ENCODE measurements at regions not wholly inside any gene's neighbourhood (a gene's known extent, or its start where the extent isn't known, plus 50 kb on each side); places are given as distances from the start of the nearest gene placed in this dataset.

DNA sequence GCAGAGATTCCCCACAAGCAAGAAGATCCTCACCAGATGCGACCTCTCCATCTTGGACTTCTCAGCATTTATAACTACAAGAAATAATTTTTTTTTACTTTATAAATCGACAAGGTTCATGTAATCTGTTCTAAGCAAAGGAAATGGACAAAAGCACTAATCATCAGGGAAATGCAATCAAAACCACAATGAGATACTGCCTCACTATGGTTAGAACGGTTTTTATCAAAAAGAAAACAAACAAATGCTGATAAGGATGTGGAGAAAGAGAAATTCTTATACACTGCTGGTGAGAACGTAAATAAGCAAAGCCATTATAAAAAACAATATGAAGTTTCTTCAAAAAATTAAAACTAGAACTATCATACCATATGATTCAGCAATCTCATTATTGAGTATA is 1382.6 kb downstream of the ARAP2 start:
- no peak for DNase-seq
- TF ChIP-seq, protein P1, sequence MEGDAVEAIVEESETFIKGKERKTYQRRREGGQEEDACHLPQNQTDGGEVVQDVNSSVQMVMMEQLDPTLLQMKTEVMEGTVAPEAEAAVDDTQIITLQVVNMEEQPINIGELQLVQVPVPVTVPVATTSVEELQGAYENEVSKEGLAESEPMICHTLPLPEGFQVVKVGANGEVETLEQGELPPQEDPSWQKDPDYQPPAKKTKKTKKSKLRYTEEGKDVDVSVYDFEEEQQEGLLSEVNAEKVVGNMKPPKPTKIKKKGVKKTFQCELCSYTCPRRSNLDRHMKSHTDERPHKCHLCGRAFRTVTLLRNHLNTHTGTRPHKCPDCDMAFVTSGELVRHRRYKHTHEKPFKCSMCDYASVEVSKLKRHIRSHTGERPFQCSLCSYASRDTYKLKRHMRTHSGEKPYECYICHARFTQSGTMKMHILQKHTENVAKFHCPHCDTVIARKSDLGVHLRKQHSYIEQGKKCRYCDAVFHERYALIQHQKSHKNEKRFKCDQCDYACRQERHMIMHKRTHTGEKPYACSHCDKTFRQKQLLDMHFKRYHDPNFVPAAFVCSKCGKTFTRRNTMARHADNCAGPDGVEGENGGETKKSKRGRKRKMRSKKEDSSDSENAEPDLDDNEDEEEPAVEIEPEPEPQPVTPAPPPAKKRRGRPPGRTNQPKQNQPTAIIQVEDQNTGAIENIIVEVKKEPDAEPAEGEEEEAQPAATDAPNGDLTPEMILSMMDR (IDR thresholded peaks at IDR 0.05), result no peak
- intact Hi-C loops (cut with DNase I), result no loop called here

DNA sequence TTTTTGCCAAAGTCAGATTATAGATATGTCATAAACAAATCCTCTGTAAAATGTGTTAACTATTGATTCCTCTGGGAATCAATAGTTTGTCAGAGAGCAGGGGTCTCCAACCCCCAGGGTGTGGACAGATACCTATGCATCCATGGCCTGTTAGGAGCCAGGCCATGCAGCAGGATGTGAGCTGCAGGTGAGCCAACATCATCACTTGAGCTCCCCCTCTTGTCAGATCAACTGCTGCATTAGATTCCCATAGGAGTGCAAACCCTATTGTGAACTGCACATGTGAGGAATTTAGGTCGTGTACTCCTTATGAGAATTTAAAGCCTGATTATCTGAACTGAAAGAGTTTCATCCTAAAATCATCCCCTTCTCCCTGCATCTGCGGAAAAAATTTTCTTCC is 1365.4 kb downstream of the ARAP2 start:
- H3K4me3 ChIP-seq, result no peak overlapping the region
- no peaks in the 10 kb centered on the region for H3K27me3 ChIP-seq
- intact Hi-C loops (cut with DNase I), result no loop called here
- H3K4me1 ChIP-seq, result no peaks in the 10 kb centered on the region
- H3K27ac ChIP-seq, result no peak overlapping the region
- TF ChIP-seq, protein P1 (IDR thresholded peaks at IDR 0.05), result no peak
- H3K9me3 ChIP-seq, result no peaks in the 10 kb centered on the region
- no peaks in the 10 kb centered on the region for H3K36me3 ChIP-seq
- ATAC-seq (no peak), DNase-seq (no peak)

More for the DNA sequence above, 1382.6 kb downstream of the ARAP2 start:
- H3K27ac ChIP-seq, result no peak overlapping the region
- H3K9me3 ChIP-seq, result no peaks in the 10 kb centered on the region
- H3K36me3 ChIP-seq, result no peaks in the 10 kb centered on the region
- H3K27me3 ChIP-seq, result no peaks in the 10 kb centered on the region
- ATAC-seq, result no peak
- H3K4me1 ChIP-seq, result no peaks in the 10 kb centered on the region
- no peak overlapping the region for H3K4me3 ChIP-seq

DNA sequence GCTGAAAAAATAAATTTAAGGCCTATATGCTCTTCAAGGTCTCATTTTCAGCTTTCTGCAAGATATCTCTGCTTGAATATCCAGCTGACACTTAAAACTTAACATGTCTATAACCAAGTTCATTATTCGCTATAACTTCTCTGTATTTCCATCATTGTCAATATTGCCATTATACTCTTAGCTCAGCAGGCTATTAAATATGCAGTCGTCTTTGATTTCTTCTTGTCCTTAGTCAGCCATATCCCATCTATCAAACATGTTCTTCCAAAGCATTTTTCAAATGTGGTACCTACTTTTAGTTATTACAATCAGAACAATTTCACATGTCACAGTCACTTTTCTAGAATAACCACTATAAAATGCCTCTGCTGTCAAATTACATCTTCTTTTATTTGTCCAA is 1364.1 kb downstream of the ARAP2 start:
- Histone ChIP-seq H3K36me3 (no peaks in the 10 kb centered on the region), H3K27ac (no peak overlapping the region), H3K4me1 (no peaks in the 10 kb centered on the region), H3K4me3 (no peak overlapping the region), H3K9me3 (no peaks in the 10 kb centered on the region), H3K27me3 (no peaks in the 10 kb centered on the region)
- DNase-seq (no peak), ATAC-seq (no peak)
- intact Hi-C loops (cut with DNase I), result no loop called here
- TF ChIP-seq, protein P1 (IDR thresholded peaks at IDR 0.05), result no peak

DNA sequence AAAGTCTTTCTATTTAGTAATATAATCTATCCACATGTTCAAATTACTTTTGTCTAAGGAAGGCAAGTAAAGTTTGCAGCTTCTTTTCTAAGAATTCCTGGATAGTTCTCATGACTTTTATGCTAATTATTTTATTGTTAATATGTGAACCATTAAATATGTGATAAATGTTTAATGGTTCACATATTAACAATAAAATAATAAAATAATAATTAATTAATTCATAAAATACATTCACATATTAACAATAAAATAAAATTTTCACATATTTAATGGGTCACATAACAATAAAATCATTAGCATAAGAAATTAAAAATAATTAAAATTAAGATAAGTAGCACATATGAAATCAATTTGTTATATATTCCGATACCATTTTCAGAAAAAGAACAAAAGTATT is 1352.4 kb downstream of the ARAP2 start:
- intact Hi-C loops (cut with DNase I), result no loop called here
- no peaks in the 10 kb centered on the region for H3K4me1 ChIP-seq
- no peak for ATAC-seq
- no peaks in the 10 kb centered on the region for H3K27me3 ChIP-seq
- H3K9me3 ChIP-seq, result no peaks in the 10 kb centered on the region
- H3K36me3 ChIP-seq, result no peaks in the 10 kb centered on the region
- no peak overlapping the region for H3K4me3 ChIP-seq
- TF ChIP-seq, protein P1 (IDR thresholded peaks at IDR 0.05), result no peak
- no peak for DNase-seq
- no peak overlapping the region for H3K27ac ChIP-seq

DNA sequence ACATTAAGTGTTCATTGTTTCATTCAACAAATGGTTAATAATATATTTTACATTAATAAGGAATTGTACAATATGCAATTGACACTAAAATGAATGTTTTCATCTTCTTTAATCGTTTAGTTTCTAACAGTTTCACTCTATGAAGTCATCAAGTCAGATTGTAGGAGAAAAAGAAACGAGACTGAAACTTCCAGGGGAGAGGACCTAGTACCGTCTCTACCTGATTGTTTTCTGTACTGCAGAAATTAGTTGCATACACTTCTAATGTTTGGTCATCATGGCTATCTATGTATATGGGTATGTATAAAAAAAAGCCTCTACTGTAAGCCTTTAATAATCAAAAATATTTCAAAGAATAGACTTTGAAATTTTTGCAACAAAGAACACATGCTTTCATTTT is 1350.9 kb downstream of the ARAP2 start:
- Histone ChIP-seq H3K4me3 (no peak overlapping the region), H3K27me3 (no peaks in the 10 kb centered on the region), H3K27ac (no peak overlapping the region), H3K36me3 (no peaks in the 10 kb centered on the region), H3K9me3 (no peaks in the 10 kb centered on the region), H3K4me1 (no peaks in the 10 kb centered on the region)
- intact Hi-C loops (cut with DNase I), result no loop called here
- ATAC-seq (no peak), DNase-seq (no peak)
- TF ChIP-seq, protein P1 (IDR thresholded peaks at IDR 0.05), result no peak

DNA sequence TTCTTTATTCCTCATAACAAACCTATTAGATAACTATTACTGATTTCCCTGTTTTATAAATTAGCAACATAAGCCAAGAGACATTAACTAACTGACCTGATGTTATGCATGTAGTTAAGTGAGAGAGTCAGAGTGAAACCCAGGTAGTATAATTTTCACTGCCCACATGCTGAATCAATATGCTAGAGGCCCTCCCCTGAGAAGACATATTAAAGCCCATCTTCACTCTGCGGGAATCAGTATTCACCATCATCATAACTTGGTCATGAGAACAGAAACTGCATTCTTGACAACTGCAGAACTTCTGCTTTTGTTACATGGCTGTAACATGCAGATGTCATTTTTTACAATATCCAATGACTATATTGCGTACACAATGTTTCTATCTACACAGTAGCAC is 1324.3 kb downstream of the ARAP2 start:
- H3K4me3 ChIP-seq, result no peak overlapping the region
- intact Hi-C loops (cut with DNase I), result no loop called here
- H3K27ac ChIP-seq, result no peak overlapping the region
- no peak for ATAC-seq
- no peak for DNase-seq
- TF ChIP-seq, protein P1 (IDR thresholded peaks at IDR 0.05), result no peak
- no peaks in the 10 kb centered on the region for H3K9me3 ChIP-seq
- no peaks in the 10 kb centered on the region for H3K36me3 ChIP-seq
- H3K4me1 ChIP-seq, result no peaks in the 10 kb centered on the region
- H3K27me3 ChIP-seq, result no peaks in the 10 kb centered on the region
